NCI-H748 treated with DMSO at 0.1 percent for 48 hours (cell line): ENCODE measurements at regions not wholly inside any gene's neighbourhood (a gene's known extent, or its start where the extent isn't known, plus 50 kb on each side); places are given as distances from the start of the nearest gene placed in this dataset.

Experiments used
- DNase-seq: peaks from one replicate; lab custom pipeline; 2025; lab: John Stamatoyannopoulos, UW

DNA sequence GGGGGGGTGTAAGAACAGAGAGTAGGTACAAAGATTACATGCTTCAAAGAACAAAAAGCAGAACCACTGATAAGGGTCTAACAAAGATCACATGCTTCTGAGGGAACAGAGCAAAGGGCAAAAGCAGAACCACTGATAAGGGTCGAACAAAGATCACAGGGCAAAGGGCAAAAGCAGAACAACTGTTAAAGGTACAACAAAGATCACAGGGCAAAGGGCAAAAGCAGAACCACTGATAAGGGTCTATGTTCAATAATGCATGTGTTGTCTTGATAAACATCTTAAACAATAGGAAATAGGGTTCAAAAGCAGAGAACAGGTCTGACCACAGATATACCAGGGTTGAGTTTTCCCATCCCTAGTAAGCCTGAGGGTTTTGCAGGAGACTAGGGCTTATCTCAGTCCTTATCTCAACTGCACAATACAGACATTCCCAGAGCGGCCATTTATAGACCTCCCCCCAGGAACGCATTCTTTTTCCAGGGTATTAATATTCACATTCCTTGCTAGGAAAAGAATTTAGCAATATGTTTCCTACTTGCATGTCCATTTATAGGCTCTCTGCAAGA is 81.9 kb upstream of the PGR start:
- no peak for DNase-seq

DNA sequence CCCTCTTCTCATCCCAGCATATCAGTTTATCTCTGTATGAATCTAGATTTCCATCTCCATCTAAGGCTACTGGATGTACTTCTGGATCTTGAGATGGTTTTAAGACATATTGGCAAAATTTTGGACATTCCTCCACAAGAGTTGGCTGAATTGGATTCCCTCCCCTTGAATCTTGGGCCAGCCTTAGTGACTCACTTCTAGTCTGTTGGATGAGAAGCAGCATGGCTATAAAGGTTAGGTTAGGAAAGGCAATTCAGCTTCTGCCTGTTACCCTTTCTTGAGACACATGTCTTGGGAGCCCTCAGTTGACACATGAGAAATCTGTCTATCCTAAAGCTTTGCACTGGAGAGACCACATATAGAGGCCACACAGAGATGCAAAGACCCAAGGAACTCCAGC is 73.0 kb upstream of the PGR start:
- no peak for DNase-seq

DNA sequence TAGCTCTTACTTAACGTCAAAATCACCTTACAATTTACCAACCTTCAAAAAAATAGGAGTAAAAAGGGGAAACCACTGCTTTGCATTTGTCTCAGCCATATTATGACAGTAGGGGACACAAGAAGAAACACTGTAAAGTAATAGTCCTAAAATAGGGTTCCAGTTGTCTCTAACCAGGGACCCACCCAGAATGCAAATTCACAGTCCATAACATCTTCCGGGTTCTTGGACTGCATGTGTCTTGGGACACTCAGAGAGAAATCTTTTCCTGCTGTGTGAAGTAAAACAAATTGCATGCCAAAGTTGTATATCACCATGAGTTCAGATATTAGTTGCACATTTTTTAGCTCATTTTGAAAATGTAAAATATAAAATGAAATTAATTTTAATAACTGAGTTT is 69.8 kb upstream of the PGR start:
- no peak for DNase-seq

DNA sequence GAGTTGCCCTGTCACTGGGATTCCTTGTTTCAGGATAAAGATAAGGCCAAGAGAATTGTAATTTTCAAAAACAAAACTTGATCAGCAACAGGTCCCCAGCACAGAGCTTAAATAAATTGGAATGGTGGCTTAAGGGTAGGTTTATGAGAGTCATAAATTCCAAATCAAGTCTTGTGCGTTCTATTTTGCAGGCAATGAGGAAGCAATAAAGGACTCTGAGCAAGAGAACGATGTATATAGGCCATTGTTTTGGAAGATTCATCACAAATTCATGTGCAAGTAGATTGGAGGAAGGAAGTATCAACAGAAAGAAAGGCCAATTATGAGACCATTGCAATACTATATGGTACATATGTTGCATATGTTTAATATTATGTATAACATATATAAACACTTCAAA is 65.7 kb upstream of the PGR start:
- DNase-seq, result no peak

DNA sequence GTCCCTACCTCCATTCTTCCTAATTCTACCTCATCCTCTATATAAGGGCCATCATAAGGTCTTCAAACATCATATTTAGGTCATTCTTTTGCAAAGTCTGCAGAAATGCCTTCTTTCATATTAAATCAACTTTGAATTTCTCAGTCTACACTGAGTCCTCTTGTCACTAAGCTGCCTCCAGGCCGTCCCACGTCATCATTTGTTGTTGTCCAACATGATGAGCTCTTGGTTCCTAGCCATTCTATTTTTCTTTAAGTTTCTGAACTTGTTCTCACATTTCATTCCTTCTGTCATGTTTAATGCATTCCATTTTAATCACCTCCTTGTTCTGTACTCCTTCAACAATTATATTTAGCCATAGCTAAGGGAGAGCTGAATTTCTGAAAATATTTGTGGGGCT is 59.2 kb upstream of the PGR start:
- no peak for DNase-seq

DNA sequence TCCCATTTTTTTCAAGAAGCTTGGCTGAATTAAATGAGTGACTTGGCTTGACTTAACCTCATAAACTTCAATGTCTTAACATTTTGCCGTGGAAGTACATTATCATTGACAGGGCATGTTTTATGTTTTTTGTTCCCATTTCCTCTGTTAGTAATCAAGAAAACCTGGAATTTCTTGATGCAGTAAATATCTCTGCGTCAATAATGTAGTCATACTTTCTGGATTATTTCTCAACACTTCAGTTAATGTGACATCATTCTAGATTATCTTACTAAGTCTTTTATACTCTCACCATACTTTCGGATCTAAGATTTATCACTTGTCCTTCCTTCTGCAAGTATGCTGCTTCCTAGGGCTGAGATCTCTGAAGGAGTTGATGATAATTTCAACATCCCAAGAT is 58.6 kb upstream of the PGR start:
- DNase-seq, result no peak

DNA sequence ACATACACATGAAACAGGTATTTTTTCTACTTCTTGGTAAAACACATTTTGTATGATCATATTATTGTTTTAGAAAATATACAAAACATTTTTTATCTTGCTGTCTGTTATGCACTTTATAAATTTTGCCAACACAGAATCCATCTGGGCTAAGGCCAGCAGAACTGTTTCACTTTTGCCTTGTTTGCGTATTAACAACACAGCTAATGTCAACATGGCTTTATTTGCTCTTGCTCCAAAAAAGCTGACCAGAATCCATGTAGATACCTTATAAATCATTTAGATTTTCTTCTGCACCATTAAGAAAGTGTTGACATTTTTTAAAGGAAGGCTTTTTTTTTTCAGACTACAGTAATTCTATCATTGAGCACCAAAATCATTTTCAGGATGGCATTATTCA is 58.1 kb upstream of the PGR start:
- no peak for DNase-seq

DNA sequence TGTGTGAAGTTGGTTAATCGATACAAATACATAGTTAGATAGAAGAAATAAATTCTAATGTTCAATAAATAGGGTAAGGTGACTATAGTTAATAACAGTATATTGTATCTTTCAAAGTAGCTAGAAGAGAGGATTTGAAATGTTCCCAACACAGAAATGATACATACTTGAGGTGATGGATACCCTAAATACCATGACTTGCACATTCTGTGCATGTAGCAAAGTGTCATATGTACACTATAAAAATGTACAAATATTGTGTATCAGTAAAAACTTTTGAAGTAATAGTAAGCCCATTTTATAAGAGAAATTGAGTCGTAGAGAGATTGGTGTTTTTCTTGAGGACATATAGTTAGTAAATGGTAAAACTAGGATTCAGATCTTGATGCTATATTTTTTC is 56.4 kb upstream of the PGR start:
- no peak for DNase-seq

DNA sequence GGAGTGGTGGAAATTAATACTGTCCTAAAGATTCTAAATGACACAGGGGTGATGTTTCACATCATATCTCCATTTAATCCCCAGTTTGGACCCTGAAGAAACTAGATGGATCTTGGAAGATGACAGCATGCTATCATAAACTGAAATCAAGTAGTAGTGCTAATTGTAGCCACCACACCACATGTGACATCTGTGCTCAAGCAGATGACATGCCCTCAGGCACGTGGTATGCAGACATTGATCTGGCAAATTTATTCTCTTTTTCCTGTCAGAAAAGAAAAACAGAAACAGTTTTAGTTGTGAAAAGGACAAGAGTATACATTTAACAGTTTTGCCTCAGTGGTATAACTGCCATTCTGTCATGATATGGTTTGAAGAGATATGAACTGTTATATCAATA is 52.9 kb upstream of the PGR start:
- DNase-seq, result no peak

DNA sequence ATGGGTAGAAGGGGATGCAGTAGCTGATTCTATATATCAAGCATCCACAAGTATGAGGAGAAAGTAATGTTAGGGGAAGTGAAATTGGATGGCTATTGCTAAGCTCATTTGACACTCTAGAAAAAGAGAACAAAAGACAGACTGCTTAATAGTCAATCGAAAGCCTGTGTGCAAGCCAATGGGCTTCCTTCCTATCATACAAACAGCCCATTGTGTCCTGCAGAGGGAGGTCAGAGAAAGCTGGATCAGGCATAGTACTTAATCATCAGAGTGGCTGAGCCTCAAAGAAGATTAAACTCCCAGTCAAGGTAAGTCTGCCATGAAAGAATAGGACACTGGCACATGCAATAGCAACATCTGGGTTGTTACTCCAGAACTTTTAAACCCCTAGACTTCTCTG is 50.9 kb upstream of the PGR start:
- no peak for DNase-seq
